Endothelial cell of umbilical vein (primary cell): ENCODE measurements at regions not wholly inside any gene's neighbourhood (a gene's known extent, or its start where the extent isn't known, plus 50 kb on each side); places are given as distances from the start of the nearest gene placed in this dataset.

Experiments
- EZH2 ChIP-seq: IDR thresholded peaks from 2 replicates; pipeline ENCODE4 v1.6.1; 2012; ENCODE audit warnings: borderline replicate concordance, low read depth, mild to moderate bottlenecking, moderate library complexity, low read length, inconsistent platforms; ENCODE audit not compliant: severe bottlenecking
- MYC ChIP-seq: IDR thresholded peaks from one replicate; pipeline ENCODE4 v1.6.1; 2011; ENCODE audit warnings: mild to moderate bottlenecking, low read depth, low read length
- POLR2A ChIP-seq: IDR thresholded peaks from 2 replicates; pipeline ENCODE4 v1.6.1; 2012; ENCODE audit warnings: low read depth, mild to moderate bottlenecking, control low read depth, low read length
- POLR2AphosphoS5 ChIP-seq: IDR thresholded peaks from 2 replicates; pipeline ENCODE4 v1.6.1; 2012; ENCODE audit warnings: low read depth, mild to moderate bottlenecking, control low read depth, low read length, moderate library complexity; ENCODE audit not compliant: insufficient read depth
- TF ChIP-seq, protein P1 (sequence below), 2 donors: IDR thresholded peaks; 1 replicate in 1 of 2; 2 replicates in 1 of 2; pipeline ENCODE4 v1.5.1; 2011; ENCODE audit warnings: low read length in 2 of 2, mild to moderate bottlenecking in 2 of 2, moderate library complexity in 2 of 2, control low read depth in 1 of 2, inconsistent platforms in 1 of 2, low read depth in 1 of 2; ENCODE audit not compliant: insufficient read depth in 1 of 2; ENCODE audit errors: extremely low read depth in 1 of 2

DNA sequence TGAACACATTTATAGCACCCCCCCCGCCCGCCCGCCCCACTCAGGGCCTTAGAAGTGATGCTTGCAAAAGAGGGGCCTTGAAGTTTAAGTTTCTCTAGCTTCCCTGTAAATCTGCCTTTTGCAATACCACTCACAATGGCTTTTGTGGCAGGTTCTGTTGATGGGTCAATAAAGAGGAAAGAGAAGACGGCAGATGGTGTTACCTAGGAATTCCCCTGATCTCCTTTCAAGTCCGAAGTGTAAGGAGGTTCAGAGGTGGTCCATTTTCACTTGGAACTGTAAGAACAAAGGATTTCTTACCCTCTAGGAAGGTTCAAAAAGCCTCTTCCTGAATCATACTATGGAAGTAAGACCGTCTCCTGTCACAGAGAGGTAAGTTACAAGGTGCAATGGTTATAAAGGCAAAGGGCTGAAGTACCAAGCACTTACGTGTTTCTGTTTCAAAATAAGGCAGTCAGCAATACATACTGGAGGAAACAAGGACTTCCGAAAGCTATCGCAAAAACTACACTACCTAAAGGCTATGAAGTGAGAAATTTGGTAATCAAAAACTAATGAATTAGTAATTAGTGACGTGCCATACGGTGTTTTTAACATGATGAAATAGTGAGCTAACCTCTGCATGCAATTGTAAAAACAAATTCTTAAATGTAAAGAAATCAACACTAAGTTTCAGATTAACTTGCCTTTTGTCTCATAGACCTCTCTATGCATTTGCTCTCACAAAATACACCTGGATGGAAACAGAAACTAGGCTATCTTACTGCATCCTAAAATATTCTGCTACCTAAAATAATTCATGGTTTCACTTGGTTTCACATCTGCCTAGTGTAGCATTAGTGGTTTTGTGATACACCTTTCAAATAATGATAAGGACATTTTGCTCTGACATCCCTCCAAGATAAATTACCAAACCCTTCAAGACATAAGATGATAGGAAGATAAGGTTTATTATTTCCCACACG is 589.4 kb upstream of the FAM174A start:
- TF ChIP-seq, protein P1, sequence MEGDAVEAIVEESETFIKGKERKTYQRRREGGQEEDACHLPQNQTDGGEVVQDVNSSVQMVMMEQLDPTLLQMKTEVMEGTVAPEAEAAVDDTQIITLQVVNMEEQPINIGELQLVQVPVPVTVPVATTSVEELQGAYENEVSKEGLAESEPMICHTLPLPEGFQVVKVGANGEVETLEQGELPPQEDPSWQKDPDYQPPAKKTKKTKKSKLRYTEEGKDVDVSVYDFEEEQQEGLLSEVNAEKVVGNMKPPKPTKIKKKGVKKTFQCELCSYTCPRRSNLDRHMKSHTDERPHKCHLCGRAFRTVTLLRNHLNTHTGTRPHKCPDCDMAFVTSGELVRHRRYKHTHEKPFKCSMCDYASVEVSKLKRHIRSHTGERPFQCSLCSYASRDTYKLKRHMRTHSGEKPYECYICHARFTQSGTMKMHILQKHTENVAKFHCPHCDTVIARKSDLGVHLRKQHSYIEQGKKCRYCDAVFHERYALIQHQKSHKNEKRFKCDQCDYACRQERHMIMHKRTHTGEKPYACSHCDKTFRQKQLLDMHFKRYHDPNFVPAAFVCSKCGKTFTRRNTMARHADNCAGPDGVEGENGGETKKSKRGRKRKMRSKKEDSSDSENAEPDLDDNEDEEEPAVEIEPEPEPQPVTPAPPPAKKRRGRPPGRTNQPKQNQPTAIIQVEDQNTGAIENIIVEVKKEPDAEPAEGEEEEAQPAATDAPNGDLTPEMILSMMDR (IDR thresholded peaks at IDR 0.05; ENCODE audit: extremely low read depth in 1 of 2, insufficient read depth in 1 of 2, low read depth in 1 of 2, low read length in 2 of 2): no peak
- TF ChIP-seq EZH2: no peak
- no peak for TF ChIP-seq POLR2A
- no peak for TF ChIP-seq MYC
- TF ChIP-seq POLR2AphosphoS5: no peak
